ENCODE measurements at regions not wholly inside any gene's neighbourhood (a gene's known extent, or its start where the extent isn't known, plus 50 kb on each side); places are given as distances from the start of the nearest gene placed in this dataset.

DNA sequence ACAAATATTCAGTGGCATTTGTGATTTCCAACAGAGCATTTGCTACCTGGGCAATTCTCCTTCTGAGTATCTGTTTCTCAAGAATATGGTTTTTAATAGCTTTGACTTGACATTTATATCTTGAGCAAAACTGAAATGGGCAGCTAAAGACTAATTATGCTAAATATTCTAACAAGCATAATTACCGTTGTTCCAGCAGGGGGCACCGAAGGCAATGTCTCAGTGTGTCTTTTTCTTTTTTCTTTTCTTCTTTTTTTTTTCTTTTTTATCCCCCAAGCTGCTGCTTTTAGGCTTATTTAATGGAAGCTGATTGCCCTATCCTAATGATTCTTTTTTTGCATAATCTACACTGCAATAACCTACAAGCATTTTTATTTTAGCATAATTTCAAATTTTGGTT is 138.9 kb upstream of the NABP1 start:
- intact Hi-C loops (cut with micrococcal nuclease) (no loop called here), dilution Hi-C loops (cut with MboI; ENCODE audit: extremely low pct_ligation_motif_present, low sequenced_read_pairs) (no loop called here)
- Histone ChIP-seq H3K9me1 (replicated peaks; ENCODE audit: control insufficient read depth, extremely low read depth, insufficient read depth, low read length) (no peaks in the 10 kb centered on the region), H3K4me3 (replicated peaks in 1 of 3; ENCODE audit: insufficient read depth in 1 of 3, low read depth in 1 of 3, low read length in 3 of 3) (no peak overlapping the region), H3K36me3 (ENCODE audit: control insufficient read depth in 2 of 2, extremely low read depth in 1 of 2, insufficient read depth in 2 of 2, low read length in 2 of 2) (no peaks in the 10 kb centered on the region), H2AFZ (ENCODE audit: low read depth, low read length) (no peak overlapping the region), H3K9me3 (replicated peaks; ENCODE audit: control insufficient read depth, insufficient read depth, low read length) (no peaks in the 10 kb centered on the region), H3K4me1 (ENCODE audit: control insufficient read depth, extremely low read depth, insufficient read depth, low read length) (no peaks in the 10 kb centered on the region), H3K79me2 (ENCODE audit: control insufficient read depth, insufficient read depth, low read length) (no peaks in the 10 kb centered on the region), H3K9ac (replicated peaks; ENCODE audit: extremely low read depth, insufficient read depth, low read length) (no peak overlapping the region), H3K4me2 (ENCODE audit: insufficient read depth, low read length) (no peak overlapping the region), H3K27me3 (ENCODE audit: control insufficient read depth in 2 of 2, insufficient read depth in 2 of 2, low read length in 2 of 2) (peaks cover 9% of the 10 kb centered on the region in 2 experiments), H3K27ac (ENCODE audit: insufficient read depth, low read depth, low read length) (no peak overlapping the region), H4K20me1 (replicated peaks; ENCODE audit: control insufficient read depth, extremely low read depth, insufficient read depth, low read length) (no peaks in the 10 kb centered on the region)
- no TSS peak for BruUV-seq (replicated peaks)
- FAIRE-seq: peak; percentile 58
- DNase-seq (ENCODE audit: low read depth, low spot score): peak; percentile 44
- ChIA-PET POLR2A (no interaction called here), CTCF (interaction anchor here (0.7 to 3.9 kb wide), 21 partner anchors 8 to 728 kb away, joined by 3 to 32 read pairs (median 4); no protein-coding TSS in a partner anchor)
- TF ChIP-seq, protein P1, sequence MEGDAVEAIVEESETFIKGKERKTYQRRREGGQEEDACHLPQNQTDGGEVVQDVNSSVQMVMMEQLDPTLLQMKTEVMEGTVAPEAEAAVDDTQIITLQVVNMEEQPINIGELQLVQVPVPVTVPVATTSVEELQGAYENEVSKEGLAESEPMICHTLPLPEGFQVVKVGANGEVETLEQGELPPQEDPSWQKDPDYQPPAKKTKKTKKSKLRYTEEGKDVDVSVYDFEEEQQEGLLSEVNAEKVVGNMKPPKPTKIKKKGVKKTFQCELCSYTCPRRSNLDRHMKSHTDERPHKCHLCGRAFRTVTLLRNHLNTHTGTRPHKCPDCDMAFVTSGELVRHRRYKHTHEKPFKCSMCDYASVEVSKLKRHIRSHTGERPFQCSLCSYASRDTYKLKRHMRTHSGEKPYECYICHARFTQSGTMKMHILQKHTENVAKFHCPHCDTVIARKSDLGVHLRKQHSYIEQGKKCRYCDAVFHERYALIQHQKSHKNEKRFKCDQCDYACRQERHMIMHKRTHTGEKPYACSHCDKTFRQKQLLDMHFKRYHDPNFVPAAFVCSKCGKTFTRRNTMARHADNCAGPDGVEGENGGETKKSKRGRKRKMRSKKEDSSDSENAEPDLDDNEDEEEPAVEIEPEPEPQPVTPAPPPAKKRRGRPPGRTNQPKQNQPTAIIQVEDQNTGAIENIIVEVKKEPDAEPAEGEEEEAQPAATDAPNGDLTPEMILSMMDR (IDR thresholded peaks at IDR 0.05; ENCODE audit: extremely low read depth in 1 of 2, insufficient read depth in 1 of 2, low read depth in 1 of 2, low read length in 2 of 2): peak; percentile 37 to 56
- no peak for TF ChIP-seq EZH2 (IDR thresholded peaks at IDR 0.05; ENCODE audit: borderline replicate concordance, low read depth, low read length, severe bottlenecking)

DNA sequence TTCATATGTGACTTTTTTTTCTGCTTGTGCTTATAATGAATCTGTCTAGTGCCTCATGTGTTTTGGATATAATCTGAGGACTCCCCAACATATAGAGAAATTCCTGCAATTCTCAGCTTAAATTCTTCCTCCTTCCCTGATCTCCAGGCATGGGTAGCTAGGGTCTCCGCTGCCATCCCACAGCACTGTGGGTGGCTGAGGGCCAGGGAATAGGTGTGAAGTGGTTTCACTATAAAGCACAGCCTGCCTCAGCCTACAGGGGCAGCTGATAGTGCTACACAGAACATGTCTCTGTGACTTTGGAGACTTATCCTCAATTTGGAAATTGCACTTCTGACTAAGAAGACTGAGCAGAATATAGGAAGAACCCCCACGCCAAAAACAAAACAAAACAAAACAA is 137.3 kb upstream of the NABP1 start:
- Histone ChIP-seq H4K20me1 (replicated peaks; ENCODE audit: control insufficient read depth, extremely low read depth, insufficient read depth, low read length) (no peaks in the 10 kb centered on the region), H3K4me2 (ENCODE audit: insufficient read depth, low read length) (no peak overlapping the region), H3K9ac (replicated peaks; ENCODE audit: extremely low read depth, insufficient read depth, low read length) (no peak overlapping the region), H3K27me3 (ENCODE audit: control insufficient read depth in 2 of 2, insufficient read depth in 2 of 2, low read length in 2 of 2) (peaks cover 9 to 11% of the 10 kb centered on the region in 2 experiments), H3K9me1 (replicated peaks; ENCODE audit: control insufficient read depth, extremely low read depth, insufficient read depth, low read length) (no peaks in the 10 kb centered on the region), H3K79me2 (ENCODE audit: control insufficient read depth, insufficient read depth, low read length) (no peaks in the 10 kb centered on the region), H3K27ac (ENCODE audit: insufficient read depth, low read depth, low read length) (no peak overlapping the region), H3K9me3 (replicated peaks; ENCODE audit: control insufficient read depth, insufficient read depth, low read length) (no peaks in the 10 kb centered on the region), H3K36me3 (ENCODE audit: control insufficient read depth in 2 of 2, extremely low read depth in 1 of 2, insufficient read depth in 2 of 2, low read length in 2 of 2) (no peaks in the 10 kb centered on the region), H3K4me1 (ENCODE audit: control insufficient read depth, extremely low read depth, insufficient read depth, low read length) (no peaks in the 10 kb centered on the region), H2AFZ (ENCODE audit: low read depth, low read length) (no peak overlapping the region), H3K4me3 (replicated peaks in 1 of 3; ENCODE audit: insufficient read depth in 1 of 3, low read depth in 1 of 3, low read length in 3 of 3) (no peak overlapping the region)
- CTCF ChIA-PET: interaction anchor here (1.4 to 3.9 kb wide), 4 partner anchors 12 to 489 kb away, joined by 4 to 32 read pairs (median 8); no protein-coding TSS in a partner anchor
- dilution Hi-C loops (cut with MboI; ENCODE audit: extremely low pct_ligation_motif_present, low sequenced_read_pairs) (no loop called here), intact Hi-C loops (cut with micrococcal nuclease) (no loop called here)
- no TSS peak for BruUV-seq (replicated peaks)
- POLR2A ChIA-PET: no interaction called here
- DNase-seq (ENCODE audit: low read depth, low spot score): no peak
- no peak for FAIRE-seq
- TF ChIP-seq, protein P1 (IDR thresholded peaks at IDR 0.05; ENCODE audit: extremely low read depth in 1 of 2, insufficient read depth in 1 of 2, low read depth in 1 of 2, low read length in 2 of 2): no peak

Measured in endothelial cell of umbilical vein (primary cell).